Lower leg skin (tissue), 3 donors: ENCODE measurements at regions not wholly inside any gene's neighbourhood (a gene's known extent, or its start where the extent isn't known, plus 50 kb on each side); places are given as distances from the start of the nearest gene placed in this dataset.

ENCODE experiments used
- CTCF ChIP-seq, 3 donors: fragments of 450-650 bp; IDR thresholded peaks; one replicate each; pipeline ENCODE4 v1.5.1; 2016; ENCODE audit warnings: antibody characterized with exemption in 3 of 3, mild to moderate bottlenecking in 3 of 3, moderate library complexity in 2 of 3
- POLR2A ChIP-seq, 2 donors: fragments of 450-650 bp; IDR thresholded peaks; one replicate each; pipeline ENCODE4 v1.6.1; 2016 to 2017; ENCODE audit warnings: antibody characterized with exemption in 2 of 2, mild to moderate bottlenecking in 1 of 2, moderate library complexity in 1 of 2

- TF ChIP-seq CTCF (IDR thresholded peaks at IDR 0.05) (no peak), POLR2A (IDR thresholded peaks at IDR 0.05) (no peak)
These were observed 122.1 kb upstream of the RBMS1 start for GRCh38 chr2:160615706-160616105.
